ENCODE measurements at regions not wholly inside any gene's neighbourhood (a gene's known extent, or its start where the extent isn't known, plus 50 kb on each side); places are given as distances from the start of the nearest gene placed in this dataset.

DNA sequence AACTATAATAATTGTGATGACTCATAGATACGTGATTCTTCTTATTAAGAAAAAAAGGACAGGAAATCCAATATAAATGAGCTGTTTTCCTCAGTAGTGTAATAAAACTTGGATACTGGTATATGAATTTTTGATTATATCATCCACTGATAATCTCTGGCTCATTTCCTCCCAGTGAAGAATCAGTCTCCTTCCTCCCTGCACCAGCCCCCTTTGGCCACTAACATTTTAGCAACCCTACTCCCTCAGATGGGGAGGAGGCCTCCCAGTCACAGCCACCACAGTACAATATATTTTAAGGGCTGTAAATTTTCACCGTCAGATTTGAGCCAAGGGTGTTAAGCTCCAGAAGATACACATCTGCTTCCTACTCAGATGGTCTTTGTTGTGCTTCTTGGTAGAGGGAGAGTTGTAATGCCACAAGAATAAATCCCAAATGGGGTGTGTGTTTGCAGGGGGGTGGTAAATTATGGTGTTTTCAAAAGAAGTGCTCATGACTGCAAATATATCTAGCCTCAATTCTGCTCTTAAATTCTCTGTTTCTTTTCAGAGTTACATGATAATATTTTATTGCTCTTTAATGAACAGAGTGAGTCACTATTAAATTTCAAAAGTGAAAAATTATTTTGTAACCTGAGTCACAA lies 153.5 kb downstream of the HLX start:
- TF ChIP-seq ZFX (IDR thresholded peaks at IDR 0.05; ENCODE audit: borderline replicate concordance) (no peak), CTCF (IDR thresholded peaks at IDR 0.05) (no peak)
